ENCODE measurements at regions not wholly inside any gene's neighbourhood (a gene's known extent, or its start where the extent isn't known, plus 50 kb on each side); places are given as distances from the start of the nearest gene placed in this dataset.

GRCh38 chr12:76199808-76200207, 115.3 kb upstream of the NAP1L1 start:
- no peak for TF ChIP-seq CTCF (IDR thresholded peaks at IDR 0.05; ENCODE audit: insufficient read depth, low read depth, low read length)
- Histone ChIP-seq H3K27me3 (ENCODE audit: control insufficient read depth, insufficient read depth, low read length) (no peaks in the 10 kb centered on the region; the same call in 1 of the 2 replicates), H3K4me3 (ENCODE audit: low read depth, low read length) (no peak overlapping the region), H3K36me3 (ENCODE audit: control insufficient read depth, insufficient read depth, low read length) (no peaks in the 10 kb centered on the region)
- ChIA-PET CTCF (no interaction called here), POLR2A (no interaction called here)
- peak; percentile 8 for DNase-seq (ENCODE audit: low read depth)

GRCh38 chr12:76198839-76199238, 114.4 kb upstream of the NAP1L1 start:
- no peak overlapping the region for H3K4me3 ChIP-seq (ENCODE audit: low read depth, low read length)
- DNase-seq (ENCODE audit: low read depth), result no peak
- no peaks in the 10 kb centered on the region; the same call in 1 of the 2 replicates for H3K27me3 ChIP-seq (ENCODE audit: control insufficient read depth, insufficient read depth, low read length)
- TF ChIP-seq CTCF (IDR thresholded peaks at IDR 0.05; ENCODE audit: insufficient read depth, low read depth, low read length), result no peak
- ChIA-PET CTCF (no interaction called here), POLR2A (no interaction called here)
- H3K36me3 ChIP-seq (ENCODE audit: control insufficient read depth, insufficient read depth, low read length), result no peaks in the 10 kb centered on the region

GRCh38 chr12:76197283-76197682, 112.8 kb upstream of the NAP1L1 start:
- no peak for TF ChIP-seq CTCF (IDR thresholded peaks at IDR 0.05; ENCODE audit: insufficient read depth, low read depth, low read length)
- no peak overlapping the region for H3K4me3 ChIP-seq (ENCODE audit: low read depth, low read length)
- ChIA-PET POLR2A (no interaction called here), CTCF (interaction anchor here (0.9 kb wide), 1 partner anchor 314 kb away, joined by 5 read pairs; no protein-coding TSS in a partner anchor)
- no peaks in the 10 kb centered on the region for H3K36me3 ChIP-seq (ENCODE audit: control insufficient read depth, insufficient read depth, low read length)
- H3K27me3 ChIP-seq (ENCODE audit: control insufficient read depth, insufficient read depth, low read length), result no peaks in the 10 kb centered on the region; the same call in 1 of the 2 replicates
- DNase-seq (ENCODE audit: low read depth), result no peak

GRCh38 chr12:76195920-76196319, 111.4 kb upstream of the NAP1L1 start:
- no peak for TF ChIP-seq CTCF (IDR thresholded peaks at IDR 0.05; ENCODE audit: insufficient read depth, low read depth, low read length)
- ChIA-PET POLR2A (no interaction called here), CTCF (no interaction called here)
- no peak for DNase-seq (ENCODE audit: low read depth)
- no peaks in the 10 kb centered on the region for H3K36me3 ChIP-seq (ENCODE audit: control insufficient read depth, insufficient read depth, low read length)
- no peaks in the 10 kb centered on the region; the same call in 1 of the 2 replicates for H3K27me3 ChIP-seq (ENCODE audit: control insufficient read depth, insufficient read depth, low read length)
- no peak overlapping the region for H3K4me3 ChIP-seq (ENCODE audit: low read depth, low read length)

GRCh38 chr12:76194724-76195123, 110.2 kb upstream of the NAP1L1 start:
- no peak overlapping the region for H3K4me3 ChIP-seq (ENCODE audit: low read depth, low read length)
- CTCF ChIA-PET, result no interaction called here
- H3K27me3 ChIP-seq (ENCODE audit: control insufficient read depth, insufficient read depth, low read length), result no peaks in the 10 kb centered on the region; the same call in 1 of the 2 replicates
- no peak for TF ChIP-seq CTCF (IDR thresholded peaks at IDR 0.05; ENCODE audit: insufficient read depth, low read depth, low read length)
- no peaks in the 10 kb centered on the region for H3K36me3 ChIP-seq (ENCODE audit: control insufficient read depth, insufficient read depth, low read length)
- no peak for DNase-seq (ENCODE audit: low read depth)
- POLR2A ChIA-PET, result no interaction called here

Measured in BJ (cell line).